HL-60/S4 (cell line): ENCODE measurements at regions not wholly inside any gene's neighbourhood (a gene's known extent, or its start where the extent isn't known, plus 50 kb on each side); places are given as distances from the start of the nearest gene placed in this dataset.

Source experiments
- in situ Hi-C: fragments of 300-500 bp; cut with MboI; formaldehyde crosslinking; loops from 2 replicates; pipeline ENCODE4 v1.14.3; 2022; ENCODE audit warnings: low sequenced_read_pairs

GRCh38 chr2:23198316-23199114 is 186.5 kb upstream of the KLHL29 start:
- in situ Hi-C loops = no loop called here

- in situ Hi-C loops = no loop called here
Observed at GRCh38 chr2:23199115-23199918, 185.7 kb upstream of the KLHL29 start.

- in situ Hi-C loops = no loop called here
Observed at GRCh38 chr2:23200068-23200786, 184.8 kb upstream of the KLHL29 start.

- in situ Hi-C loops = no loop called here
Observed at GRCh38 chr2:23200787-23201114, 184.2 kb upstream of the KLHL29 start.

- in situ Hi-C loops = no loop called here
Observed at GRCh38 chr2:23203383-23203782, 181.6 kb upstream of the KLHL29 start.

- in situ Hi-C loops = no loop called here
Observed at GRCh38 chr2:23204685-23205242, 180.2 kb upstream of the KLHL29 start.

GRCh38 chr2:23206650-23207049 is 178.3 kb upstream of the KLHL29 start:
- in situ Hi-C loops = no loop called here

GRCh38 chr2:23207871-23208270 is 177.1 kb upstream of the KLHL29 start:
- in situ Hi-C loops = no loop called here

GRCh38 chr2:23208339-23208738 is 176.6 kb upstream of the KLHL29 start:
- in situ Hi-C loops = no loop called here

GRCh38 chr2:23209059-23209458 is 175.9 kb upstream of the KLHL29 start:
- in situ Hi-C loops = no loop called here

- in situ Hi-C loops = no loop called here
Observed at GRCh38 chr2:23211987-23212583, 172.9 kb upstream of the KLHL29 start.

GRCh38 chr2:23213196-23213595 is 171.8 kb upstream of the KLHL29 start:
- in situ Hi-C loops = no loop called here

- in situ Hi-C loops = no loop called here
Observed at GRCh38 chr2:23215016-23215415, 170.0 kb upstream of the KLHL29 start.

GRCh38 chr2:23219666-23220065 is 165.3 kb upstream of the KLHL29 start:
- in situ Hi-C loops = no loop called here

GRCh38 chr2:23220513-23221094 is 164.4 kb upstream of the KLHL29 start:
- in situ Hi-C loops = no loop called here

- in situ Hi-C loops = no loop called here
Observed at GRCh38 chr2:23221236-23221635, 163.7 kb upstream of the KLHL29 start.

GRCh38 chr2:23221901-23222300 is 163.1 kb upstream of the KLHL29 start:
- in situ Hi-C loops = no loop called here

- in situ Hi-C loops = no loop called here
Observed at GRCh38 chr2:23230885-23231284, 154.1 kb upstream of the KLHL29 start.

GRCh38 chr2:23231865-23232264 is 153.1 kb upstream of the KLHL29 start:
- in situ Hi-C loops = no loop called here

GRCh38 chr2:23235292-23235691 is 149.7 kb upstream of the KLHL29 start:
- in situ Hi-C loops = no loop called here

- in situ Hi-C loops = no loop called here
Observed at GRCh38 chr2:23235736-23236135, 149.2 kb upstream of the KLHL29 start.
